ENCODE measurements at regions not wholly inside any gene's neighbourhood (a gene's known extent, or its start where the extent isn't known, plus 50 kb on each side); places are given as distances from the start of the nearest gene placed in this dataset.
A peak's percentile ranks its signal among the peaks of the same experiment; 100 is the strongest.

DNA sequence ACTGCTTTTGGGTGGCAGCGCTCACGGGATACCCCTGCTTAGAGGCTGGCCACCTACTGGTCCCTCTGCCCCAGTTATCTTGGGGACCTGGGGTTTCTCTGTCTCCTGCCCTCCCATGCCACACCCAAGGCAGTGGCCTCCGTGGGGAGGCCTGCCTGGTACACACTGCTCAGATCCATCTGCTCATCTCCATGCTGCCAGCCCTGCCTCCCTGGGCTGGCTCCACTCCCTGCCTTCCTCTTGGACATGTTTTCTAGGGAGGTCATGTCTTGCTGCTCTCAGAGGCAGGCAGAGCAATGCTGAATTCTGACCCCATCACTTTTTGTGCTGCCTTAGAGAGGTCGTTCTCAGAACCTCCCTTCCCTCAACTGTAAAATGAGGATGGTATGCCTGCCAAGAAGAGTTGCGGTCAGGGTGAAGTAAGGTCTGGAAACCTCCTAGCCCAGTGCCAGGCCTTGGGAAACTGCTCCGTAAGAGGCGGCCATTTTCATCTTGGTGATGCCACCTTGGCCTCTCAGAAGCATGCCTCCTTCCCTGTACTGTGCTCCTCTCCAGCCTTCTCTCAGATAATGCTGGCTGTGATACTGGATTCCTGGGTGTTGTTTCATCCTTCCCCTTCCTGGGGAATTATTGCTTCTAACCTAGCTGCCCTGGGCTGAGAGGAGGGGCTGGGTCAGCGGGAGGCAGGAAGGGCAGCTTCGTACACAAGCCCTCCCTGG is 186.4 kb upstream of the ZBED5 start:
- DNase-seq (ENCODE audit: low read depth in 2 of 2): no peak

DNA sequence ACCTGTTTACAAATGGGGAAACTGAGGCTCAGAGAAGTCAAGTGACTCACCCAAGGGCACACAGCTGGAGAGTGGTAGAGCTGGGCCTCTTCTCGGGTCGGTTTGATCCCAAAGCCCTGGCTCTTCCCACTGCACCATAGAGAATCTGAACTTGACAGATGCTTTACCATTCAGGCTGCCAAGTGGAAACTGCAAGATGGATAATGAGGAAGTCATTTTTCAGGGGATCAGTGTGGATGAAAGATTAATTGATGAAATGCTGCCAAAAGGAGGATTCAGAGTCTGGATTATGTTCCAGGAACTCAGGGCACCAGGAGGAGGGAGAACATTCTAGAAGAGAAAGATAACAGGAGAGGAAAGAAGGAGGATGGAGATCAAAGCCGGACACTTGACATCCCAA is 185.9 kb upstream of the ZBED5 start:
- DNase-seq (ENCODE audit: low read depth in 2 of 2): no peak

DNA sequence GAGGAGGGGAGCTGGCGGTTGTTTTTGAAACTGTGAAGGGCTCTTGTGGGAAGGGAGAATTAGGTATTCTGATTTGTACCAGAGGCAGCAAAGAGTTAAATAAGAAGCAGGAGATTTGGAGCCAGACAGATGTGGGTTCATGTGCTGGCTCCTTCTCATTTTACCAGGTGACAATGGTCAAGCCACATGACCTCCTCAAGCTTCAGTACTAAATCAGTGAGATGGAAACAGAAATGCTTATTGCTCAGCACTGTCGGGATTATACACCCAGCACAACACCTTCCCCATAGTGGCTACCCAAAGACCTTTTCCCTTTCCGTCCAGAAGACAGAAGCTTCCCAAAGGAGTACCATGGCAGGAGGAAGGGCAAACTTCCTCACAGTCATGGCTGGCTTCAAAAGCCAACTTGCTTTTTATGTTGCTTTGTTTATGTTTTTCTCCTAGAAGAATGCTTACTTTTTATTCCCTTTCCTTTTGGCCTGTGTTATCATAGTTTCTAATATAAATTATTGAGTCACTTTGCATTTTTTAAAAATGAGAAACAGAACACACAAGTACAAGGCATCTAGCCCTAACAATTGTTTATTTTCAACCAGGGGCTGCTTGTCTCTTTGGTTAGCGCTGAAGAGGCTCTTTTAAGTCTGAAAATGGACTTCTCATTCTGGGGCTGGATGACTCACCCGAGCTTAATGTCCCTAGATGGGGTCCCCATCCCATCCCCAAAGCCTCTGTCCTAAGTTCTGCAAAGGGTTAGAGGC is 181.5 kb upstream of the ZBED5 start:
- DNase-seq (ENCODE audit: low read depth in 2 of 2): no peak

DNA sequence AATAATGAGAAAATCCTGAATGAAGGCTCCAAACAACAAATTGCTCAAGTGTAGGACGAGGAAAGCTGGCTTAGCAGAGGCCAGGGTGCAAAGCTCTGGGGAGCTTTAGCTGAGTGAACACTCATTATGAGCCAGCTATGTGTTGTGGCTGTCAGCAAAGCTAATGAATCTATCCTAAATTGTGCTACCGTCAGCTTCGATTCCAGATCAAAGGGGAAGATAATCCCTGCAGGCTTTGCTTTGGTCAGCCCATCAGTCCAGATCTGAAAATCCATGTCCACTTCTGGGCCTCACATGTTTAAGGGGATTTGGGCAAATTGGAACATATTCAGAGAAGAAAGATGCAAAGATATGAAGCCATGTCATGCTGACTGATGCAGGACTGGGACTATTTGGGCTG is 180.9 kb upstream of the ZBED5 start:
- DNase-seq (ENCODE audit: low read depth in 2 of 2): no peak

DNA sequence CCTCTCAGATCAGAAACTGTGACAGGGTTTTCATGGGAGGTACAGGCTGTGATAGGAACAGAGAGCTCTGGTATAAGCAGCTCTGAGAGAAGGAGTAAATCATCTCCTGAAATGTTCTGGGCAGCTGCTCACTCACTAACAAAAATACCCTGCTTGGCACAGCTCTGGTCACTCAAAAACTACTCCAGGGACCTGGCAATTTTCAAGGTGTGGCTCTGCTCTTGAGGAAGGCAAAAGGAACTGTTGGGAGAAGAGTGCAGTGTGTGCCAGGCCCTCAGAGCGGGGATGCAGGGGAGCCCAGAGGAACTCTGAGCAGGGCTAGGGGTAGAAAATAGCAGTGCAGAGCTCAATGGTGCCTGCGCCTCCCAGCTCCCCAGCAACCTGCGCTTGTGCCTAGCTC is 180.5 kb upstream of the ZBED5 start:
- no peak for DNase-seq (ENCODE audit: low read depth in 2 of 2)

DNA sequence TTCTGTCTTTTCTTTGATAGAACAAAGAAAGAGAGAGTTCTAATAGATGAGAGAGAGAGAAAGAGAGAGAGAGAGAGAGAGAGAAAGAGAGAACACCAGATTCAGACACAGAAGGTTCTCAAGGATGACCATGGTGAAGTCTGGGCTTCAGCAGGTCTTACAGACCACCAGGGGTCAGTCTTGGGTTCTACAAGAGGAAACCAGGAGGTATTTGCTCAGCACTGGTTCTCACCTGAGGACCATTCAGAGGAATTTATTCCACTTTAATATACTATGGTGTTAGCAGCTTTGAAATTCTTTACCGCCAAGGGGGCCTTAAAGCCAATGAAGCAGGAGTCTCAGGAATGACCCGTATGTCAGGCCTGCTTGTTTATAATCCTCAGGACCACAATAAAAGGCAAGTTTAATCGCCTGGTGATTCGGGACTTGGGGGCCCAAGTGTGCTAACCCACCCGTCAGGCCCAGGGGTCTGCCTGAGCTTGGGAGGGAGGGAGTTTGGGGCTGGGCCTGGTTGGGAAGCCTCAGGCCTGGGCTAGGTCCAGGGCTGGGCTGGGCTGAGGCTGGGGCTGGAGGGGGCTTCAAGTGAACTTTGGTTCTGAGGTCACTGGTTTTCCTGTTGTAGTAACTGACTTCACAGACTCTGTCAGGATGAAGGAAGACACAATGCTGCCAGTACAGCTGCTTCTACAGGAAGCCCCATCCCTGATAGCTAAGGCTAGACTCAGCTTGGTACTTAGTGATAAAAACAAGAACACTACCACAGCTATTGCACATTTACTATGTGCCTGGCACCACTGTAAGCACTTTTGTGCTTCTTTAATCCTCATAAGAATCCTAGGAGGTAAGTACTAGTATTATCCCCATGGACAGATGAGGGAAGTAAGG is 179.2 kb upstream of the ZBED5 start:
- DNase-seq (ENCODE audit: low read depth in 2 of 2): peak in 1 of 2 donors; percentile 16

DNA sequence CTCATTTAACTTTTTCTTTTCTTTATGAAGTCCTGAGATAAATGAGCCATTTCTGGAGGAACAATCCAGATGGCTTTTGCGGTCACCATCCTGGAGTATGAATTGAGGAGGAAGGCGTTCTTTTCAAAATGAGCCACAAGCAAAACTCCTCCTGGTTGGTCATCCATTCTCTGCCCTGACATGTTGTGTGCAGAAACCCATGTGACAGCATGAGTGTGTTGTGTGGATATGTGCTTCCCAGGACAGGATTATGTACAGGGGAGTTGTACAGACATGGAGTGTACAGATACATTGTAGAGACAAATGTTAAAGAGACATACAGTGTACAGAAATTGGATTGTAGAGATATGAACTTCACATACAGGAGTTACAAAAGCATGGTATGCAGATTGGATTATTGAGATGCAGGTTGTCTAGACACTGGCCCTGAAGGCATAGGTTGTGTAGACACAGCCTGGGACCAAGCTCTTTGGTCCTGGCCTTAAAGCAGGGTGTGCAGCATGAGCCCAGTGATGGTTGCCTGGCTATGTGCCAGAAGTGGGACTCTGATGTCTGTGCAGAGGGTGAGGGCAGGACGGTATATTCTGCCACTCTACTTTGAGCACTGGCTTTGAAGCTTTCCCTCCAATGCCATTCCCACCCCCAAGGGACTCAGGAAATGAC is 178.5 kb upstream of the ZBED5 start:
- DNase-seq (ENCODE audit: low read depth in 2 of 2): no peak

DNA sequence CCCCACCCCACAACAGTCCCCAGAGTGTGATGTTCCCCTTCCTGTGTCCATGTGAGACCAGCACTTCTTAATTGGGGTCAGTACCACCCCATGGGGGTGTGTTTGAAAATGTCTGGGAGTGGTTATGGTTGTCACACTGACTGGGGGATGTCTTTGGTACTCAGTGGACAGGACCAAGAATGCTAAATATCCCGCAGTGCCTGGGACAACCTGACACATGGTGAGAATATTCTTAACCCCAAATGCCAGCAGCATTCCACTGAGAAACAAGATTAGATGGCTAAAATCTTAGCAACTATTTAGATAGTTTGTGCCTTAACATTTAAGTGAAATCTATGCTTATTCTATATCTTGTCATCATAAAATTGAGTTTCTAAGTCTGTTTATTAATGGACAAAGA is 177.5 kb upstream of the ZBED5 start:
- DNase-seq (ENCODE audit: low read depth in 2 of 2): no peak

DNA sequence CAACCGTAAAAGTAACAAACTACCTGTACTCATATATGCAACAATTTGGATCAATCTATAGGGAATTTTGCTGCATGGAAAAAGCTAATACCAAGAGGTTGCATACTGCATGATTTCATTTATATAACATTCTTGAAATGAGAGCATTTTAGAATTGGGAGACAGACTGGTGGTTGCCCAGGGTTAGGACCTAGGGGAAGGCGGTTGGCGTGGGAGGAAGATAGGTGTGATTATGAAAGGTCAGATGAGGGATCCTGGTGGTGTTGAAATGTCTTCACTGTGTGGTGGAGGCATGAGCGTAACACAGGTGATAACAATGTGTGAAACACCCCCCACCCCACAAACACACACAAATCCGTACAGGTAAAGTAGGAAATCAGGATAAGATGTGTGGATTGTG is 176.6 kb upstream of the ZBED5 start:
- DNase-seq (ENCODE audit: low read depth in 2 of 2): no peak

DNA sequence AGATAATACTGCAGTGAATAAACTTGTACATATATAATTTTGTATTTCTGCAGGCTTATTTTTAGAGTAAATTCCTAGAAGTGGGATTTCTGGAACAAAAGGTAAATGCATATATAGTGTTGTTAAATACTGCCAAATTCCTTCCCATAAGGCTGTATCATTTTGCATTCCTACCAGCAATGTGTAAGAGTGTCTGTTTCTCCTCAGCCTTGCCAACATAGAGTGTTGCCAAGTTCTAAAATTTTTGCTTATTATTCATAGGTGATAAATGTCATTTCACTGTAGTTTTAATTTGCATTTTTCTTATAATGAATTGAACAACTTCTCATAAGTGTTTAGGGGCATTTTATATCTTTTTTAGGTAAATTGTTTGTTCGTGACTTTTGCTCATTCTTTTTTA is 174.2 kb upstream of the ZBED5 start:
- DNase-seq (ENCODE audit: low read depth in 2 of 2): no peak

DNA sequence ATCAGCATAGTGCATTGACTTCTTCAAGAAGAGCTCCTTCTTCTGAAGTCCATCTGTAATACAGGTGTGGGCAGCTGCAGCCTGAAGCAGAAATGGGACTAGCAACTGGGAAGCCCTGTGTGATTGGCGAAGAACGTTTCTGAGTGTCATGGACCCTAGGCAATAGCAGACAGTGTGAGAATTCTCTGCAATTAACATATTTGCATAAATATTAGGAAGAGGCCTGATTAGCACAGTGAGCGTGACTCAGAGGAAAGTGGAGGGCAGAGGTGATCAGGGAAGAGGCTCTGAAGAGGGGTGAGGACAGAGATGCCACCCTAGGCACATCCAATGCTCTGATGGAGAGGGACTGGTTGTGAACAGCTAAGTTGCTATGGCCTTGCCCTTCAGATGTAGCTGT is 171.2 kb upstream of the ZBED5 start:
- DNase-seq (ENCODE audit: low read depth in 2 of 2): no peak

DNA sequence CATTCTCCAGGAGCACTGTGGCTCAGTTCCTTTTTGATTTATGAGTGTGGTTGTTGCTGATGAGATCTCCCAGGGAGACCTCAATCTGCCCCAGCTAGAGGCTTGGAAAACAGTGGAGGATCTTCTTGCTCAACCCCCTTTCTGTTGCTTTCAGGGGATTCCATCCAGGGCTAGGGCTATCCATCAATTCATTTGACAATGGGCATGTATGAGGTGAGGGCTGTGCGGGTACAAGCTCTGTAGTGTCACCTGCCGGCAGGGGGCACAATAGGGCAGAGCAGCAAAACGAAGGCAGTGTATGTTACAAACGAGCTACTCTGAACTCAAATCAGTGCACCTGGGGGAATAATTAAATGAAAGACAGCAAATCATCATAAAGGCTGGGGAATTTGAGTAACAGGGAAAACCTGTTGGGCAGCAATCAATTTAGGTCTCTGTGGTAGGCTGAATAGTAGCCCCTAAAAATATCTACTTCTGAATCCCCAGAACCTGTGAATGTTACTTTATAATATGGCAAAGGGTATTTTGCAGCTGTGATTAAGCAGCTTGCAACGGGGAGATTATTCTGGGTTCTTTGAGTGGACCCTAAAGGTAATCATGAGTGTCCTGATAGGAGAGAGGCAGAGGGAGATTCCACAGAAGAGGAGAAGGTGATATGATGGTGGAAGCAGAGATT is 170.3 kb upstream of the ZBED5 start:
- peak; percentile 67 to 76 for DNase-seq (ENCODE audit: low read depth in 2 of 2)

DNA sequence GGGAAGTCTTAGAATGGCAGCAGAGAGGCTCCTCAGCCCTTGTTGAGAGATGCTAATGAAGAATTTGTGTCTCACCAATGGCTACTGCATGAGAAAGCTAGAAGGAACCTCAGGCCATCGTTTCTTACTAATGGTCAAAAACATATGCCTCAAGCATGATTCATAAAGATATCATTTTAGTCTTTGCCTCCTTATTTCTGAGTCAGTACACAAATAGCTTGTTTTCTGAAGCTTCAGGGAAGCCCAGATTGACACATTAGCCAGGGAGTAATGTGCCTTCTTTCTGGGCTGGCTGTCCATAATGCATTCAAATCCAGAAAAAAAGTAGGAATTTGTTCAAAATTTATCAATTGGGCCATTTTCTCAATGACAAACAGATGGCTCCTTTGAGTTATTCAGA is 169.4 kb upstream of the ZBED5 start:
- DNase-seq (ENCODE audit: low read depth in 2 of 2): no peak

DNA sequence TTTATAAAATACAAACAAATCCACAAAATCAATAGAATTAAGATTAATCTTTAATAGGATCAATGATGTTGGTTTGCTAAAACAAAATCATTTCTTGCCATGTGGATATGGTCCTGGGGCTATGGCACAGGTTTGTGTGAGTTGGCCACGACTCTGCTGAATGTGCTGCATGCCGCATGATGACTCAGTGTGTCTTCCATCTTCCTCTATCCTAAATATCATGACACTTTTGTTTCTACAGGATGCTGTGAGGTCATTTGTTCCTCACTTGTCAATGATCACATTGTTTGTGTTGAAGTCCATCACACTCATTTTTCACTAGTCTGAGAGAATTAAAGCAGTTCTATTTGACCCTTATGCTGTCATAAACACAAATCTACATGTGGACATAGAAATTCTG is 167.2 kb upstream of the ZBED5 start:
- no peak for DNase-seq (ENCODE audit: low read depth in 2 of 2)

DNA sequence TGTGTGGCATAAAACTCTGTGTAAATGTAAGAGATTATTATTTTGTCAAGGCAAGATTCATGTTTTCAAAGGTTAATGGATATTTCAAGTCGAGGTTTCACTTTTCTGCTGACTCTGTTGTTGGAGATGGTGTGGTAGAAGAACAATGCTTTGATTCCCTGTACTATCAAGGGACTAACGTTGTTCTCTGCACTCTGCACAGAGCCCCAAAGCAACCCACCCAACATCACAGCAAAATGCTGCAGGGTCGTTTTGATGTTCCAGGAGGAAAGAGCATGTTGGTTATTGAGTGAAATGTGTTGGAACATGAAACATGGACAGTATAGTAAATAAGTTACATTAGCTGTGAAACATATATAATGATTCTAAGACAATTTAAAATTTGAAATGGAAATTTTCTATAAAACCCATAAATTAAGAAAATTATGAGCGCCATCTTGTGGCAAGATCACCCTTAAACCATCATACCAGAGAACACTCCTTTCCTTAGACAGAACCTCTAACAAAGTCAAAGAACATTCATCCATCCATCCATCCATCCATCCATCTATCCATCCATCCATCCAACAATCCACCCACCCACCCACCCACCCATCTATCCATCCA is 164.4 kb upstream of the ZBED5 start:
- no peak for DNase-seq (ENCODE audit: low read depth in 2 of 2)

DNA sequence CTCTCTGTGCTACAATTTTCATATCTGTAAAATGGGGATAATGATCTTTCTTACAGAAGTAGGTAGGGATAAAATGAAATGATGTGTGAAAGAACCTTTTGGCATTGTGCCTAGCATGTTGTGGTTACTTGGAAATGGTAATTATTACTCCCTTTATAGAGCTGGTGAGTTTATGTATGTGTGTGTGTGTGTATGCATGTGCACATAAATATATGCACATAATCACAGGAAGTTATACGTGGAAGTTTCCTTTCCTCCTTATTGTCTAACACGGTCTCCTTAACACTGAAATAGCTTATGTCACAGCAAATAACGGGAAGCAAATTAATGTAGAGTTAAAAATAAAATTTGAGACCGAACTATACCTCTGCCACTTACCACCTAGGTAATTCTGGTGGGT is 163.7 kb upstream of the ZBED5 start:
- no peak for DNase-seq (ENCODE audit: low read depth in 2 of 2)

DNA sequence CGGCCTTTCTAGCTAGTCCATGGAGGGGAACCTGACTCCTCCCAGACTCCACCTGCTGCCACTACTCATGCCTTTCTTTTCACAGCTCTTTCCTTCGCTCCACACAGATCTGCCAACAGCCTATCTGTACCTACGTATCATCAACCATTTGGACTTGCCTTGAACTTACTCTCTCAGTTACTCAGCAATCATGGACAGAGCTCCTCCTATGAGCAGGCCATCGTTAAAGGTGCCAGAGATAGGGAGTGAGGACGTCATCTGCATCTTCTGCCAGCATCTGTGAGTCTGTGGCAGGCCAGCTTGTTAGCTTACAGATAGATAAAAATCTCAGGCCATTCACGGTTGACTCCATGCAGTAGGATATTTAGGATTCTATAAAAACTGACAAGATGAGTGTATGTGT is 162.9 kb upstream of the ZBED5 start:
- no peak for DNase-seq (ENCODE audit: low read depth in 2 of 2)

DNA sequence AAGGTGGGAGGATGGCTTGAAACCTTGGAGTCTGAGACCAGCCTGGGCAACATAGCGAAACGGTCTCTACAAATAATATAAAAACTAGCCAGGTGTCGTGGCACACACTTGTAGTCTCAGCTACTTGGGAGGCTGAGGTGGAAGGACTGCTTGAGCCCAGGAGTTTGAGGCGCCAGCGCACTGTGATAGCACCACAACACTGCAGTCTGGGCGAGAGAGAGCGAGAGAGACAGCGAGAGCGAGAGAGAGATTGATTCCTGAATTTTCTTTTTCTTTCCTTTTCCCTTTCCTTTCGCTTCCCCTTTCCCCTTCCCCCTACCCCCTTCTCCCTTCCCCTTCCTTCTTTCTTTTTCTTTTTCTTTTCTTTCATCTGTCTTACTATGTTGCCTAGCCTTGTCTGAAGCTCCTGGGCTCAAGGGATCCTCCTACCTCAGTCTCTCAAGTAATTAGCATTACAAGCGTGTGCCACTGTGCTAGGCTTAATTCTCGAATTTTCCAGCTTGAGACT is 162.4 kb upstream of the ZBED5 start:
- DNase-seq (ENCODE audit: low read depth in 2 of 2): no peak

DNA sequence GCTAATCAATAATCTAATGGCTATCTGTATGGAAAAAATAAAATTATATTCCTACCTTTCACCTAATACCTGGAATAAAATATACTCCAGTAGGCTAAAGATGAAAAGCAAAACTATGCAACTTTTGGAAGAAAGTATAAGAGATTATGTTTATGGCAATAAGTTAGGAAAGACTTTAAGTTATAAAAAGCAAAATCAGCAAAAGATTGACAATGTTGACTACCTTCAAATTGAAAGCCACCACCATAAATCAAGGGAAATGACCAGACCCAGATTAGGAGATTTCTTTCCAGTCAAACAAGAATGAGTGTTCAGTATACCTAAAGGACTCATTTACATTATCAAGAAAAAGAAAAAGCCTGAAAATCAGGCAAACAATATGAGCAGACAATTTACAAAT is 159.1 kb upstream of the ZBED5 start:
- no peak for DNase-seq (ENCODE audit: low read depth in 2 of 2)

DNA sequence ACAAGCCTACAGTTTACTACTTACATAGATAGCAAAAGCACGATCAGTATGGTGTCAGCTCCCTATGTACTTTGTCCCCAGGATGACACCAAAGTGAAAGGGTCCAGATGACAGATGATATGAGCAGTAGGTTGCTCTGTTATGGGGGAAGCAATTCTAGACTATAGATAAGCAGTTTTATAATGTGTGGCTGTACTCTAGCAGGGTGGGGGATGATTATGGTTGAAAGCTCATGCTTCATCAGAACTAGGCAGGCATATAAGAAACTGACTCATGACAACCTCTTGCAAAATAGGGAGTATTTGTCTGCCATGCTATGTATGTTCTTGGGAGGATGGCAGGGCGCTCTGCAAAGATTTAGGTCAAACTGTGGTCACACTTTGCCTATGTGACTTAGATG is 158.2 kb upstream of the ZBED5 start:
- no peak for DNase-seq (ENCODE audit: low read depth in 2 of 2)

DNA sequence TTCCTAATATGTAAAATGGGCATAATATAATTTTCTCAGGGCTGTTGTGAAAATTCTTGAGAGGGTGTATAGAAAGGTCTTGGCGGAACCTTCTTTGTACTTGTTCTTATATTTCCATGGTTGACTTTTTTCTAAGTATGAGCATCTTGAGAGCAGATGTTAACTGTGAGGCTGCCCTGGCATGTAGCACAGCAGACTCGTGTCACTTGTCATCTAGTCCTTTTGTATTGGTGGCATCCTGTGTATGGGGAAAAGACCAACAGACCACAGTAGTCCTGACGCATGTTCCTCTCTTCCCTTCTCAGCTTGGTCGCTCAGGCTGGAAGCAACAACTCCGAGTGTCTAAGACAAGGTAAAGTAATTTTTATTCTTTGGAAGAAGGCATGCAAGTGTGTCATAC is 153.8 kb upstream of the ZBED5 start:
- DNase-seq (ENCODE audit: low read depth in 2 of 2): no peak
